Stomach (tissue), 8 donors: ENCODE measurements at regions not wholly inside any gene's neighbourhood (a gene's known extent, or its start where the extent isn't known, plus 50 kb on each side); places are given as distances from the start of the nearest gene placed in this dataset.
"Not testable (repeated sequence)": the region's sequence is repeated elsewhere in the genome, so short reads cannot be mapped to it uniquely, and the experiment has no call there.

Experiments used
- DNase-seq, 2 donors: peaks; one replicate each; pipeline versions ENCODE4 v3.0.0 to v3.0.0-alpha.2; 2013 to 2019
- H3K27ac ChIP-seq, 5 donors: fragments of 200-600 bp in 4 of 5; sonication (generic) in 4 of 5; one replicate each; pipeline ENCODE4 v1.5.1; 2013 to 2019; ENCODE audit warnings: mild to moderate bottlenecking in 1 of 5, moderate library complexity in 1 of 5
- H3K27me3 ChIP-seq, 3 donors: fragments of 200-600 bp; sonication (generic); one replicate each; pipeline ENCODE4 v1.5.1; 2017 to 2019; ENCODE audit warnings: mixed run types in 1 of 3
- H3K36me3 ChIP-seq, 4 donors: fragments of 200-600 bp; sonication (generic); 1 replicate in 3 of 4; 2 replicates in 1 of 4; pipeline ENCODE4 v1.5.1; 2016 to 2019
- H3K4me1 ChIP-seq, 4 donors: fragments of 200-600 bp; sonication (generic); one replicate each; pipeline ENCODE4 v1.5.1; 2016 to 2019
- H3K4me3 ChIP-seq, 4 donors: fragments of 200-600 bp; sonication (generic) in 3 of 4; one replicate each; pipeline ENCODE4 v1.5.1; 2016 to 2019; ENCODE audit warnings: mild to moderate bottlenecking in 1 of 4
- H3K9me3 ChIP-seq, 4 donors: fragments of 200-600 bp; sonication (generic); one replicate each; pipeline ENCODE4 v1.5.1; 2016 to 2019
- EP300 ChIP-seq: sonication (generic); formaldehyde crosslinking; IDR thresholded peaks from one replicate; pipeline ENCODE4 v1.6.1; 2017; ENCODE audit warnings: antibody characterized with exemption
- POLR2A ChIP-seq, 4 donors: fragments of 450-650 bp; IDR thresholded peaks; one replicate each; pipeline ENCODE4 v1.6.1; 2016; ENCODE audit warnings: antibody characterized with exemption in 4 of 4, control low read depth in 2 of 4, mild to moderate bottlenecking in 1 of 4, moderate library complexity in 1 of 4
- POLR2AphosphoS5 ChIP-seq, 3 donors: sonication (generic); formaldehyde crosslinking; IDR thresholded peaks; one replicate each; pipeline ENCODE4 v1.6.1; 2016; ENCODE audit warnings: antibody characterized with exemption in 3 of 3
- WGBS, 5 donors: extraction: QIAGEN DNeasy Blood & Tissue Kit in 3 of 5; methylation state at CpG; one replicate each; pipeline versions ENCODE4 v1.1.5 to v1.1.7; 2013 to 2018; 5-methylcytosine and 5-hydroxymethylcytosine counted together
- intact Hi-C: fragments of 100-400 bp; cut with DNase I; formaldehyde crosslinking; loops from one replicate; pipeline ENCODE4 v1.15.1; 2023; ENCODE audit warnings: low total_unique reads
- TF ChIP-seq, protein P1 (sequence below), 7 experiments: fragments of 450-650 bp in 4 of 7; fragments of 200-600 bp in 3 of 7; sonication (generic) in 3 of 7; IDR thresholded peaks; one replicate each; pipeline ENCODE4 v1.5.1; 2016 to 2019; ENCODE audit warnings: antibody characterized with exemption in 7 of 7, control low read depth in 2 of 7, mild to moderate bottlenecking in 1 of 7
- donor health status: healthy with polysubstance abuse.
- donor health status: Bipolar disorder and iron deficiency.
- donor health status: healthy.

DNA sequence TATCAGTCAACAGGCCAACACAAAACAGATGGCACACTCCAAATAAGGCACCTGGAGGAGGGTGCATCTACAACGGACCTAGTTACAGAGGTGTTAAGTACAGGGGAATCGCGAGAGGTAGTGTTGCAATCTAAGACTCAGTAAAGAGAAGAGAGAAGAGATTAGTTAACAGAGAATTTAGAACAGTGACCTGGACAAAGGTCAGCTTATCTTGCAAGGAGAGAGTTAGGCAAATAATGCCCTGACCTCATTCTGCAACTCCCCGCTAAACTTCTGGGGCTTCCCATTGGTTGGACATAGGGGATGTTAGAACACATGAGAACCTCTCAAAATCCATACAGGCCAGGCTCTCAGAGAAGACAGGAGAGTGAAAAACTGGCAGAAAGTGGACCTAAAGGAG lies 289.4 kb upstream of the GK2 start:
- intact Hi-C loops: no loop called here
- H3K36me3 ChIP-seq: no peaks in the 10 kb centered on the region
- H3K27ac ChIP-seq: no peak overlapping the region
- H3K4me1 ChIP-seq: no peaks in the 10 kb centered on the region
- no peak for DNase-seq
- no peak overlapping the region for H3K4me3 ChIP-seq
- peaks cover 0 to 16% (median 6%) of the 10 kb centered on the region in 4 donors for H3K9me3 ChIP-seq
- 55 to 76% (median 62%) methylated on average over 4 of the region's 4 CpGs for WGBS, 5 donors
- no peak for TF ChIP-seq POLR2AphosphoS5 (IDR thresholded peaks at IDR 0.05)
- no peak for TF ChIP-seq EP300
- H3K27me3 ChIP-seq: no peaks in the 10 kb centered on the region

DNA sequence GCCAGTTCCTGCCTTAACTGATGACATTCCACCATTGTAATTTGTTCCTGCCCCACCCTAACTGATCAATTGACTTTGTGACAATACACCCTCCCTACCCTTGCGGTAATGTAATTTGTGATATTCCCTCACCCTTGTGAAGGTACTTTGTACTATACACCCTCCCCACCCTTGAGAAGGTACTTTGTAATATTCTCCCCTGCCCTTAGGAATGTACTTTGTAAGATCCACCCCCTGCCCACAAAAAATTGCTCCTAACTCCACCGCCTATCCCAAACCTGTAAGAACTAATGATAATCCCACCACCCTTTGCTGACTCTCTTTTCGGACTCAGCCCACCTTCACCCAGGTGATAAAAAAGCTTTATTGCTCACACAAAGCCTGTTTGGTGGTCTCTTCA lies 288.5 kb upstream of the GK2 start:
- H3K4me1 ChIP-seq, intact Hi-C loops, H3K36me3 ChIP-seq, H3K4me3 ChIP-seq, H3K27ac ChIP-seq, H3K27me3 ChIP-seq, DNase-seq: not testable (repeated sequence)
- WGBS, 5 donors: 64 to 96% (median 87%) methylated on average over 3 of the region's 3 CpGs
- H3K9me3 ChIP-seq: peaks cover 0 to 16% (median 6%) of the 10 kb centered on the region in 4 donors

DNA sequence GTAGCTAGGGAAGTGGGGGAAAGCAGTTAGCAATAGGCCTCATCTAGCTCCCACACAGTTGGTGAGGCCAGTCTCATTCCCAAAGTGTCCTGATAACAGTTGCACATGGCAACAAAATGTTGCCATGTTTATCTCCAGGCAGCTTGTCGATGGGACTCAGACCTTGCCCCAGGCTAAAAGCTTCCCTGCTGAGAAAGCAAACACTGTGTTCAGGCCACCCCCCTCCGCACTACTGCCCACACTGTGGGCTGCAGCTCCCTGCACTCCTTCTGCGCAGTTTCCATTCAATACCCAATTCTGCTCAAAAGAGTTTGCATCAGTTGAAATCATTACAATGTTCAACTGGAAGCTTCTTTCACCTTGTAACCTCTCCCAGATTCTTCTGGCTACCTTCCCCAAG lies 287.8 kb upstream of the GK2 start:
- no peaks in the 10 kb centered on the region for H3K4me1 ChIP-seq
- DNase-seq: no peak
- no peak overlapping the region for H3K4me3 ChIP-seq
- peaks cover 0 to 16% (median 6%) of the 10 kb centered on the region in 4 donors for H3K9me3 ChIP-seq
- TF ChIP-seq POLR2A (IDR thresholded peaks at IDR 0.05) (no peak), EP300 (no peak), POLR2AphosphoS5 (IDR thresholded peaks at IDR 0.05) (no peak)
- TF ChIP-seq, protein P1, sequence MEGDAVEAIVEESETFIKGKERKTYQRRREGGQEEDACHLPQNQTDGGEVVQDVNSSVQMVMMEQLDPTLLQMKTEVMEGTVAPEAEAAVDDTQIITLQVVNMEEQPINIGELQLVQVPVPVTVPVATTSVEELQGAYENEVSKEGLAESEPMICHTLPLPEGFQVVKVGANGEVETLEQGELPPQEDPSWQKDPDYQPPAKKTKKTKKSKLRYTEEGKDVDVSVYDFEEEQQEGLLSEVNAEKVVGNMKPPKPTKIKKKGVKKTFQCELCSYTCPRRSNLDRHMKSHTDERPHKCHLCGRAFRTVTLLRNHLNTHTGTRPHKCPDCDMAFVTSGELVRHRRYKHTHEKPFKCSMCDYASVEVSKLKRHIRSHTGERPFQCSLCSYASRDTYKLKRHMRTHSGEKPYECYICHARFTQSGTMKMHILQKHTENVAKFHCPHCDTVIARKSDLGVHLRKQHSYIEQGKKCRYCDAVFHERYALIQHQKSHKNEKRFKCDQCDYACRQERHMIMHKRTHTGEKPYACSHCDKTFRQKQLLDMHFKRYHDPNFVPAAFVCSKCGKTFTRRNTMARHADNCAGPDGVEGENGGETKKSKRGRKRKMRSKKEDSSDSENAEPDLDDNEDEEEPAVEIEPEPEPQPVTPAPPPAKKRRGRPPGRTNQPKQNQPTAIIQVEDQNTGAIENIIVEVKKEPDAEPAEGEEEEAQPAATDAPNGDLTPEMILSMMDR (IDR thresholded peaks at IDR 0.05): no peak
- WGBS, 5 donors: 74 to 96% (median 78%) methylated on average over 3 of the region's 3 CpGs
- intact Hi-C loops: no loop called here
- no peaks in the 10 kb centered on the region for H3K27me3 ChIP-seq
- no peak overlapping the region for H3K27ac ChIP-seq
- no peaks in the 10 kb centered on the region for H3K36me3 ChIP-seq

DNA sequence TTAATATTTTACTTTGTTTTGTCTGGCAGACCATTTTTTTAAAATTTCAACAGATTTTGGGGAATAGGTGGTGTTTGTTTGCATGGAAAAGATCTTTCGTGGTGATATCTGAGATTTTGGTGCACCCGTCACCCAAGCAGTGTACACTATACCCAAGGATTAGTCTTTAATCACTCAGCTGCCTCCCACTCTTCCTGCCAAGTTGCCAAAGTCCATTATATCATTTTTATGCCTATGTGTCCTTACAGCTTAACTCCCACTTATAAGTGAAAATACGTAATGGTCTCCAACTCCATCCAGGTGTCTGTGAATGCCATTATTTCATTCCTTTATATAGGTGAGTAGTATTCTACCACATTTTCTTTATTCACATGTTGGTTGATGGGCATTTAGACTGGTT lies 281.7 kb upstream of the GK2 start:
- intact Hi-C loops: no loop called here
- Histone ChIP-seq H3K27me3 (no peaks in the 10 kb centered on the region), H3K27ac (no peak overlapping the region), H3K36me3 (no peaks in the 10 kb centered on the region), H3K9me3 (peaks cover 0 to 13% (median 6%) of the 10 kb centered on the region in 4 donors), H3K4me3 (no peak overlapping the region), H3K4me1 (no peaks in the 10 kb centered on the region)
- DNase-seq: no peak
- TF ChIP-seq POLR2A (IDR thresholded peaks at IDR 0.05): no peak
- TF ChIP-seq EP300: no peak
- TF ChIP-seq, protein P1 (IDR thresholded peaks at IDR 0.05): no peak
- no peak for TF ChIP-seq POLR2AphosphoS5 (IDR thresholded peaks at IDR 0.05)
- WGBS, 5 donors: 72 to 89% (median 86%) methylated on average over 3 of the region's 3 CpGs

DNA sequence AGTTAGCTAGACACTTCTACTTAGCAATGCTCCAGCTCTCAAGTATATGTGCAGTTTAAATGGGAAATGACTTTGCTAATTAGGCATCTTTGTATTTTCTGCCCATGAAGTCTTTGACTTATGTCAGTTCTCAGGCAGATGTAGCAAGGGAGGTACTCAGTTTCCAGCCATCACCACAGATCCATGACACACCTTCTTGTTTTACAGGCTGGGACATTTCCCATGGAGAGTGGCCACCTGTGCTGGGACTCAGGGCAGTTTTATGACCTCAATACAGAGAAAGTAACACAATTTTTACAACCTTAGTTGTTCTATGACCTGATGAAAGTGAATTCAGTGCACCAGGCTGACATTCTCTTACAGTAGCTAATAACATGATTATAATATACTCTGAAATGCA lies 280.7 kb upstream of the GK2 start:
- Histone ChIP-seq H3K4me3 (no peak overlapping the region), H3K27me3 (no peaks in the 10 kb centered on the region), H3K4me1 (no peaks in the 10 kb centered on the region), H3K36me3 (no peaks in the 10 kb centered on the region), H3K27ac (no peak overlapping the region), H3K9me3 (peaks cover 0 to 6% (median 3%) of the 10 kb centered on the region in 4 donors)
- TF ChIP-seq, protein P1 (IDR thresholded peaks at IDR 0.05): no peak
- TF ChIP-seq POLR2A (IDR thresholded peaks at IDR 0.05): no peak
- TF ChIP-seq EP300: no peak
- TF ChIP-seq POLR2AphosphoS5 (IDR thresholded peaks at IDR 0.05): no peak
- DNase-seq: no peak
- intact Hi-C loops: no loop called here

DNA sequence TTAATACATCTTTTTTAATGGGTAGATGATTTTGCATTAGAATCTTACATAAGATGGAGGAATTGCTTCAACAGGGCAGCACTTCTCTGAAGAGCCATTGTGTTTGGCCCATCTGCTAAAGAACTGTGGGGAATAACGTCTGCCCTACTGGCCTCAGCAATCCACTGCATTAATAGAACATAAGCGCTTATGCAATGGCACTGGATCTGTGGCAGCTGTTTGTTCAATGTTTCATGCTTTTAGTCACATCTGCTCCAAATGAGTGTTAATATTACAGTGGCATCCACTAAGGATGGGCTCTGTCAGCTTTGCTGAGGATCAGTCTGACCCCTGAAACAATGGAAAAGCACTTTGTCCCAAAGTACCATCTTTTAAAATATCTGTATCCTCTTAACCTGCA lies 279.0 kb upstream of the GK2 start:
- TF ChIP-seq EP300: no peak
- TF ChIP-seq, protein P1 (IDR thresholded peaks at IDR 0.05): no peak
- TF ChIP-seq POLR2AphosphoS5 (IDR thresholded peaks at IDR 0.05): no peak
- no peak for TF ChIP-seq POLR2A (IDR thresholded peaks at IDR 0.05)
- H3K4me3 ChIP-seq: no peak overlapping the region
- no peak overlapping the region for H3K27ac ChIP-seq
- no peaks in the 10 kb centered on the region for H3K27me3 ChIP-seq
- 78 to 94% (median 88%) methylated on average over 2 of the region's 2 CpGs for WGBS, 5 donors
- no peaks in the 10 kb centered on the region for H3K36me3 ChIP-seq
- no peak for DNase-seq
- H3K9me3 ChIP-seq: no peaks in the 10 kb centered on the region
- intact Hi-C loops: no loop called here
- peaks cover 0 to 5% (median 2%) of the 10 kb centered on the region in 4 donors for H3K4me1 ChIP-seq
